ENCODE measurements at regions not wholly inside any gene's neighbourhood (a gene's known extent, or its start where the extent isn't known, plus 50 kb on each side); places are given as distances from the start of the nearest gene placed in this dataset.

DNA sequence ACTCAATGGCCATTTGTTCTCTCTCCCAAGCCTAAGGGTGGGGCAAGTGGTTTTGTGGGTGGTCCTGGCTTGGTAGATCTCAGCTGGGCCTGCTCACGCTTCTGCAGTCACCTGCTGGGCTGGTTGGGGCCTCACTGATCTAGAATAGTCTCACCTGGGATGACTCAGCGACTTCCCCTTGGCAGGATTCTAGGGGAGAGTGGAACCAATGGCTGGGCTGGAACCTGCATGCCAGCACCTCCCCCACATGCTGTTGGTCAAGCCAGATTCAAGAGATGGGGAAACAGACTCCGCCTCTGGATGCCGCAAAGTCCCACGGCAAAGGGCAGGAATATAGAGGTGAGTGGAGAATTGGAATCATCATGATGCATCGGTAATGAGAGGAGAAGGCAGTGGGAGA lies 292.9 kb upstream of the NPVF start:
- no peaks in the 10 kb centered on the region for H3K36me3 ChIP-seq (ENCODE audit: control insufficient read depth, insufficient read depth, low read length)
- H3K4me1 ChIP-seq: peaks cover 3% of the 10 kb centered on the region
- no peak overlapping the region for H3K4me2 ChIP-seq (ENCODE audit: low read length)
- no peak overlapping the region for H3K27ac ChIP-seq
- H3K79me2 ChIP-seq: no peaks in the 10 kb centered on the region
- no peak overlapping the region for H3K4me3 ChIP-seq (ENCODE audit: low read depth, low read length)
- H3K27me3 ChIP-seq (ENCODE audit: control insufficient read depth, insufficient read depth, low read length): no peaks in the 10 kb centered on the region
- no peak overlapping the region for H3K9ac ChIP-seq
- no peak overlapping the region for H2AFZ ChIP-seq
- TF ChIP-seq, protein P1, sequence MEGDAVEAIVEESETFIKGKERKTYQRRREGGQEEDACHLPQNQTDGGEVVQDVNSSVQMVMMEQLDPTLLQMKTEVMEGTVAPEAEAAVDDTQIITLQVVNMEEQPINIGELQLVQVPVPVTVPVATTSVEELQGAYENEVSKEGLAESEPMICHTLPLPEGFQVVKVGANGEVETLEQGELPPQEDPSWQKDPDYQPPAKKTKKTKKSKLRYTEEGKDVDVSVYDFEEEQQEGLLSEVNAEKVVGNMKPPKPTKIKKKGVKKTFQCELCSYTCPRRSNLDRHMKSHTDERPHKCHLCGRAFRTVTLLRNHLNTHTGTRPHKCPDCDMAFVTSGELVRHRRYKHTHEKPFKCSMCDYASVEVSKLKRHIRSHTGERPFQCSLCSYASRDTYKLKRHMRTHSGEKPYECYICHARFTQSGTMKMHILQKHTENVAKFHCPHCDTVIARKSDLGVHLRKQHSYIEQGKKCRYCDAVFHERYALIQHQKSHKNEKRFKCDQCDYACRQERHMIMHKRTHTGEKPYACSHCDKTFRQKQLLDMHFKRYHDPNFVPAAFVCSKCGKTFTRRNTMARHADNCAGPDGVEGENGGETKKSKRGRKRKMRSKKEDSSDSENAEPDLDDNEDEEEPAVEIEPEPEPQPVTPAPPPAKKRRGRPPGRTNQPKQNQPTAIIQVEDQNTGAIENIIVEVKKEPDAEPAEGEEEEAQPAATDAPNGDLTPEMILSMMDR (IDR thresholded peaks at IDR 0.05): no peak
- no peaks in the 10 kb centered on the region for H3K9me3 ChIP-seq (ENCODE audit: control insufficient read depth, low read length)

GRCh38 chr7:25522727-25523126 lies 294.4 kb upstream of the NPVF start:
- TF ChIP-seq, protein P1 (IDR thresholded peaks at IDR 0.05): no peak
- no peaks in the 10 kb centered on the region for H3K9me3 ChIP-seq (ENCODE audit: control insufficient read depth, low read length)

DNA sequence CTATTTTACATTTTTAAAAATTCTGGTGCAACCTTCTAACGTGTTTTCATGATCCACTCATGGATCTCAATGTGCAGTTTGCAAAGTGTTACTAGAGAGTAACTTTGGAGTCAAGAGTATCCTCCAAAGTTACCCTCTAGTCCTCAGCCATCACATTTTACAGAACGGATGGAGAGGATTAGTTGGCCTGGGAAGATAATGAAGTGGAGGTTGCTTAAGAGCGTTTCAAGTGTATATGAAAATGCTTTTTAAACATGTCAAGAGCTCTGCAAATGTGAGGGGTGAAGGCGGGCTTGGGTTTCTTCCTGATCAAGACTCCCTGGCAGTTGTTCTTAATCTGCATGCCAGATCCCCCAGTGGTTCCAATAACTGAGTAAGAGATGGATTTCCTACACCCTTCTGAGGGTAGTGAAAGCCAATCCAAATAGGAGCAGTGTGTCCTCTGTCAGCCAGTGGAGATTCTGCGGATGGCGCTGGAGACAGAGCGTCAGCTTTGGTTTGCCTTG lies 299.4 kb upstream of the NPVF start:
- Histone ChIP-seq H3K4me3 (ENCODE audit: low read depth, low read length) (no peak overlapping the region), H3K79me2 (no peaks in the 10 kb centered on the region), H3K4me1 (no peaks in the 10 kb centered on the region), H3K27me3 (ENCODE audit: control insufficient read depth, insufficient read depth, low read length) (no peaks in the 10 kb centered on the region), H3K27ac (no peak overlapping the region), H3K4me2 (ENCODE audit: low read length) (no peak overlapping the region), H3K9ac (no peak overlapping the region), H3K36me3 (ENCODE audit: control insufficient read depth, insufficient read depth, low read length) (no peaks in the 10 kb centered on the region), H3K9me3 (ENCODE audit: control insufficient read depth, low read length) (no peaks in the 10 kb centered on the region), H2AFZ (no peak overlapping the region)
- TF ChIP-seq, protein P1 (IDR thresholded peaks at IDR 0.05): no peak

More at GRCh38 chr7:25522727-25523126, 294.4 kb upstream of the NPVF start:
- Histone ChIP-seq H3K79me2 (no peaks in the 10 kb centered on the region), H3K36me3 (ENCODE audit: control insufficient read depth, insufficient read depth, low read length) (no peaks in the 10 kb centered on the region), H3K27ac (no peak overlapping the region), H3K27me3 (ENCODE audit: control insufficient read depth, insufficient read depth, low read length) (no peaks in the 10 kb centered on the region), H3K4me3 (ENCODE audit: low read depth, low read length) (no peak overlapping the region), H3K4me1 (peaks cover 3% of the 10 kb centered on the region), H3K9ac (no peak overlapping the region), H2AFZ (no peak overlapping the region), H3K4me2 (ENCODE audit: low read length) (no peak overlapping the region)

DNA sequence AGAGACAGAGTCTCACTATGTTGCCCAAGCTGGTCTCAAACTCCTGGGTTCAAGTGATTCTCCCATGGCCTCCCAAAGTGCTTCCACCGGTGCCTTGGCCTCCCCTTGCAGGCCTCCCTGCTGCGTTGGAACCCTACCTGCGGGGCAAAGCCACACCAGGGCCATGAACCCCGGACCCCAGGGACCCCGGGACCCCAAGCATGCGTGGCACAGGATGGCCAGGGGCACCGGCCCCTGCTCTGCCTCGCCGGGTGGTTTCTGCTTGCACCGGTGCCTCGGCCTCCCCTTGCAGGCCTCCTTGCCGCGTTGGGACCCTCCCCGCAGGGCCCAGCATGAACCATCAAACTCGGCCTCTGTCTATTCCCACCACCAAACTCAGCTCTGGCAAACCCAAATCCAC lies 301.0 kb upstream of the NPVF start:
- Histone ChIP-seq H3K9me3 (ENCODE audit: control insufficient read depth, low read length) (no peaks in the 10 kb centered on the region), H3K27ac (no peak overlapping the region), H3K4me2 (ENCODE audit: low read length) (no peak overlapping the region), H3K4me3 (ENCODE audit: low read depth, low read length) (no peak overlapping the region), H3K27me3 (ENCODE audit: control insufficient read depth, insufficient read depth, low read length) (no peaks in the 10 kb centered on the region), H3K9ac (no peak overlapping the region), H3K36me3 (ENCODE audit: control insufficient read depth, insufficient read depth, low read length) (no peaks in the 10 kb centered on the region), H2AFZ (no peak overlapping the region), H3K79me2 (no peaks in the 10 kb centered on the region), H3K4me1 (no peaks in the 10 kb centered on the region)
- TF ChIP-seq, protein P1 (IDR thresholded peaks at IDR 0.05): no peak

DNA sequence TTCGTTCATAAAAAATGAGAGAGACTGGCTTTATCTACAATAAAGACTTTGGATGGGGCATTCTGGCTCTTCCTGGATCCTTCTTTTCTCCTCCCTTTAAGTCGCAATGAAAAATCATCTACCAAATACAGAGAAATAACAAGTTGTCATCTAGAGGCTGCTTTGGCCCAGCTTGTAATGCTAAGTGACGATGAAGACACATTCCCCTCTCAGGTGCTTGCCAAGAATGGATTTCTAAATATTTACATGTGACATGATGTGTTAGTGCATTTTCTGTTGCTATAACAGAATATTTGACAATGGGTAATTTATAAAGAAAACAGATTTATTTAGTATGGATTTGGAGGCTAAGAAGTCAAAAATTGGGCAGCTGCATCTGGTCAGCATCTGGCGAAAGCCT lies 308.6 kb upstream of the NPVF start:
- Histone ChIP-seq H3K4me3 (ENCODE audit: low read depth, low read length) (no peak overlapping the region), H3K36me3 (ENCODE audit: control insufficient read depth, insufficient read depth, low read length) (no peaks in the 10 kb centered on the region), H3K4me2 (ENCODE audit: low read length) (no peak overlapping the region), H3K27me3 (ENCODE audit: control insufficient read depth, insufficient read depth, low read length) (no peaks in the 10 kb centered on the region), H3K4me1 (no peaks in the 10 kb centered on the region), H3K9me3 (ENCODE audit: control insufficient read depth, low read length) (no peaks in the 10 kb centered on the region), H2AFZ (no peak overlapping the region), H3K27ac (no peak overlapping the region), H3K9ac (no peak overlapping the region), H3K79me2 (no peaks in the 10 kb centered on the region)
- TF ChIP-seq, protein P1 (IDR thresholded peaks at IDR 0.05): no peak
